PC-3 (cell line): ENCODE measurements at regions not wholly inside any gene's neighbourhood (a gene's known extent, or its start where the extent isn't known, plus 50 kb on each side); places are given as distances from the start of the nearest gene placed in this dataset.

Experiments used
- CTCF ChIP-seq: fragments of 300-600 bp; sonication (generic); conservative IDR thresholded peaks from 2 replicates; pipeline ENCODE4 v1.5.1; 2017; ENCODE audit warnings: antibody characterized with exemption, low read depth, mild to moderate bottlenecking, low read length
- EZH2 ChIP-seq: fragments of 300-600 bp; sonication (generic); IDR thresholded peaks from one replicate; pipeline ENCODE4 v1.6.1; 2017; ENCODE audit warnings: antibody characterized with exemption, mild to moderate bottlenecking, low read length; ENCODE audit not compliant: unreplicated experiment

GRCh38 chr3:67884345-67884744 lies 229.9 kb upstream of the SUCLG2 start:
- TF ChIP-seq CTCF (no peak), EZH2 (no peak)
